Stimulated activated CD4-positive, alpha-beta T cell treated with anti-CD3 and anti-CD28 coated beads, Interleukin-15, amount 100 ng/mL, for 24 hours (primary cell): ENCODE measurements at regions not wholly inside any gene's neighbourhood (a gene's known extent, or its start where the extent isn't known, plus 50 kb on each side); places are given as distances from the start of the nearest gene placed in this dataset.
A peak's percentile ranks its signal among the peaks of the same experiment; 100 is the strongest.
"Not testable (repeated sequence)": the region's sequence is repeated elsewhere in the genome, so short reads cannot be mapped to it uniquely, and the experiment has no call there.

Source experiments
- DNase-seq: peaks from one replicate; pipeline ENCODE4 v3.0.0-alpha.2; 2020

- DNase-seq, result no peak
Measured at GRCh38 chr7:112540839-112541577, 60.2 kb downstream of the LSMEM1 start.

GRCh38 chr7:112546723-112547513 is 66.1 kb downstream of the LSMEM1 start:
- peak; percentile 6 for DNase-seq

GRCh38 chr7:112547916-112548315 is 67.1 kb downstream of the LSMEM1 start:
- no peak for DNase-seq

- peak; percentile 19 for DNase-seq
Measured at GRCh38 chr7:112550468-112551060, 69.8 kb downstream of the LSMEM1 start.

GRCh38 chr7:112551521-112551920 is 70.7 kb downstream of the LSMEM1 start:
- not testable (repeated sequence) for DNase-seq

- no peak for DNase-seq
Measured at GRCh38 chr7:112554591-112554990, 73.8 kb downstream of the LSMEM1 start.

GRCh38 chr7:112556633-112557032 is 75.8 kb downstream of the LSMEM1 start:
- peak; percentile 4 for DNase-seq

GRCh38 chr7:112566442-112567324 is 85.9 kb downstream of the LSMEM1 start:
- DNase-seq, result no peak

GRCh38 chr7:112567388-112567787 is 86.6 kb downstream of the LSMEM1 start:
- no peak for DNase-seq

GRCh38 chr7:112571852-112572607 is 91.2 kb downstream of the LSMEM1 start:
- DNase-seq, result no peak

GRCh38 chr7:112572669-112573301 is 92.0 kb downstream of the LSMEM1 start:
- no peak for DNase-seq

- DNase-seq, result no peak
Measured at GRCh38 chr7:112573302-112574039, 92.7 kb downstream of the LSMEM1 start.

GRCh38 chr7:112575864-112576263 is 95.1 kb downstream of the LSMEM1 start:
- DNase-seq, result no peak

GRCh38 chr7:112579388-112579787 is 98.6 kb downstream of the LSMEM1 start:
- DNase-seq, result no peak

- no peak for DNase-seq
Measured at GRCh38 chr7:112580717-112581435, 100.1 kb downstream of the LSMEM1 start.

GRCh38 chr7:112581529-112581928 is 100.7 kb downstream of the LSMEM1 start:
- no peak for DNase-seq

- no peak for DNase-seq
Measured at GRCh38 chr7:112584290-112584689, 103.5 kb downstream of the LSMEM1 start.

GRCh38 chr7:112587504-112587903 is 106.7 kb downstream of the LSMEM1 start:
- DNase-seq, result no peak

- not testable (repeated sequence) for DNase-seq
Measured at GRCh38 chr7:112592565-112593263, 111.9 kb downstream of the LSMEM1 start.
